ENCODE measurements at regions not wholly inside any gene's neighbourhood (a gene's known extent, or its start where the extent isn't known, plus 50 kb on each side); places are given as distances from the start of the nearest gene placed in this dataset.

DNA sequence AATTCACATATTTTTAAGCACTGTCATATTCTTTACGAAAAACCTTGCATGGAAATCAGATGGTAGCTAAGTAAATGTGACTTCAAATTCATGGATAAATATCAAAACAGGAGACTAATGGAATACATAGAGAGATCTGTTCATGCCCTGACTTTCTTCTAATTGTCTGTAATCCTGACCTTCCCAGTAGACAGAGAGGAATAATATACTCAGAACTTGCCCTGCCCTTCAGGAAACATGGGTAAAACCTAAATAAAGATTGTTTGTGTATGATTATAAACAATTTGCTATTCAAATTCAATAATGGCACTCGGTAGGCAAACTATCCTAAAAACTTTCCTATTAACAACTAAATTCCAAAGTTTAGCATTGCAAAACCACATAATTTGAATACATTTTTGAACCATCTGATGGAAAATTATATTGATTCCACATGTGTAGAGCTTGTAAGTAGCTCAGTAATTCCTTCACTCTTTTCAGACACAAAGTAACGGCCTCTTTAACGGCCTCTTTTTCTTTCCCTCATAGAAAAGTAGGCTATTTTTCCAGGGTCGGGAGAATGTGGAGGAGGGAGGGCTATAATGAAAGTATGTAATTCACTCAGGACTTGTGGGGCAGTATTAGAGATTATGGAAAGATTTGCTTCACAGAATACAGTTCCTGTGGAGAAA is 227.6 kb downstream of the ALDH8A1 start:
- TF ChIP-seq RNF2 (IDR thresholded peaks at IDR 0.05; ENCODE audit: borderline replicate concordance, low read depth) (no peak), EP300 (IDR thresholded peaks at IDR 0.05) (no peak), CBX2 (IDR thresholded peaks at IDR 0.05; ENCODE audit: borderline replicate concordance, low read depth) (no peak), CHD2 (IDR thresholded peaks at IDR 0.05; ENCODE audit: low read length, partially characterized antibody) (no peak), CEBPB (IDR thresholded peaks at IDR 0.05) (no peak)
- TF ChIP-seq, protein P1, sequence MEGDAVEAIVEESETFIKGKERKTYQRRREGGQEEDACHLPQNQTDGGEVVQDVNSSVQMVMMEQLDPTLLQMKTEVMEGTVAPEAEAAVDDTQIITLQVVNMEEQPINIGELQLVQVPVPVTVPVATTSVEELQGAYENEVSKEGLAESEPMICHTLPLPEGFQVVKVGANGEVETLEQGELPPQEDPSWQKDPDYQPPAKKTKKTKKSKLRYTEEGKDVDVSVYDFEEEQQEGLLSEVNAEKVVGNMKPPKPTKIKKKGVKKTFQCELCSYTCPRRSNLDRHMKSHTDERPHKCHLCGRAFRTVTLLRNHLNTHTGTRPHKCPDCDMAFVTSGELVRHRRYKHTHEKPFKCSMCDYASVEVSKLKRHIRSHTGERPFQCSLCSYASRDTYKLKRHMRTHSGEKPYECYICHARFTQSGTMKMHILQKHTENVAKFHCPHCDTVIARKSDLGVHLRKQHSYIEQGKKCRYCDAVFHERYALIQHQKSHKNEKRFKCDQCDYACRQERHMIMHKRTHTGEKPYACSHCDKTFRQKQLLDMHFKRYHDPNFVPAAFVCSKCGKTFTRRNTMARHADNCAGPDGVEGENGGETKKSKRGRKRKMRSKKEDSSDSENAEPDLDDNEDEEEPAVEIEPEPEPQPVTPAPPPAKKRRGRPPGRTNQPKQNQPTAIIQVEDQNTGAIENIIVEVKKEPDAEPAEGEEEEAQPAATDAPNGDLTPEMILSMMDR (IDR thresholded peaks at IDR 0.05), result no peak
